Transverse colon (tissue), 4 donors: ENCODE measurements at regions not wholly inside any gene's neighbourhood (a gene's known extent, or its start where the extent isn't known, plus 50 kb on each side); places are given as distances from the start of the nearest gene placed in this dataset.

Source experiments
- DNase-seq: peaks from one replicate; pipeline ENCODE4 v3.0.0-alpha.2; 2019
- H3K27ac ChIP-seq, 4 donors: fragments of 200-600 bp; sonication (generic); 2 replicates each; pipeline ENCODE4 v1.5.1; 2016 to 2018; ENCODE audit warnings: inconsistent platforms in 4 of 4
- H3K27me3 ChIP-seq: fragments of 200-600 bp; sonication (generic); 2 replicates; pipeline ENCODE4 v1.5.1; 2017; ENCODE audit warnings: inconsistent platforms
- H3K36me3 ChIP-seq, 4 donors: fragments of 200-600 bp; sonication (generic); 2 replicates each; pipeline ENCODE4 v1.5.1; 2017 to 2019; ENCODE audit warnings: inconsistent platforms in 4 of 4
- H3K4me1 ChIP-seq, 4 donors: fragments of 200-600 bp; sonication (generic); 2 replicates each; pipeline ENCODE4 v1.5.1; 2017 to 2020; ENCODE audit warnings: inconsistent platforms in 4 of 4
- H3K4me3 ChIP-seq, 4 donors: fragments of 200-600 bp; sonication (generic); 1 replicate in 1 of 4; 2 replicates in 3 of 4; pipeline versions ENCODE4 v1.5.1 to v1.6.1; 2017 to 2019; ENCODE audit warnings: inconsistent platforms in 4 of 4
- H3K9me3 ChIP-seq, 2 donors: fragments of 200-600 bp; sonication (generic); 2 replicates each; pipeline ENCODE4 v1.5.1; 2017 to 2019; ENCODE audit warnings: inconsistent platforms in 2 of 2
- CTCF ChIP-seq, 5 experiments: fragments of 200-600 bp in 3 of 5; fragments of 450-650 bp in 2 of 5; sonication (generic) in 3 of 5; IDR thresholded peaks; 1 replicate in 2 of 5; 2 replicates in 3 of 5; pipeline ENCODE4 v1.5.1; 2016 to 2017; ENCODE audit warnings: antibody characterized with exemption in 5 of 5, inconsistent platforms in 3 of 5, mild to moderate bottlenecking in 2 of 5, moderate library complexity in 1 of 5
- EP300 ChIP-seq: sonication (generic); formaldehyde crosslinking; IDR thresholded peaks from one replicate; pipeline ENCODE4 v1.6.1; 2017; ENCODE audit warnings: antibody characterized with exemption, low read depth
- POLR2A ChIP-seq: fragments of 450-650 bp; IDR thresholded peaks from one replicate; pipeline ENCODE4 v1.6.1; 2016; ENCODE audit warnings: antibody characterized with exemption, mild to moderate bottlenecking, moderate library complexity
- POLR2AphosphoS5 ChIP-seq, 3 donors: sonication (generic); formaldehyde crosslinking; IDR thresholded peaks; one replicate each; pipeline ENCODE4 v1.6.1; 2016; ENCODE audit warnings: antibody characterized with exemption in 3 of 3
- WGBS, 2 donors: methylation state at CpG; one replicate each; pipeline ENCODE4 v1.1.5; 2018; ENCODE audit warnings: low coverage in 1 of 2; 5-methylcytosine and 5-hydroxymethylcytosine counted together
- in situ Hi-C, 4 donors: fragments of 200-750 bp; cut with MboI; loops; one replicate each; pipeline versions ENCODE4 v1.15.0 to v1.15.1; 2017; ENCODE audit warnings: low sequenced_read_pairs in 3 of 4, low pct_ligation_motif_present in 1 of 4, low pct_unique_long_range_greater_than_20kb in 1 of 4
- intact Hi-C: fragments of 100-400 bp; cut with DNase I; formaldehyde crosslinking; loops from one replicate; pipeline ENCODE4 v1.15.1; 2023; ENCODE audit warnings: low total_unique reads
- small RNA-seq, 4 donors: library from RNA; depleted of rRNA; stranded (forward); fragments of <200 nt; gene quantifications; one replicate each; pipeline ENCODE3, GENCODE V24; 2016

- Histone ChIP-seq H3K27me3 (no peaks in the 10 kb centered on the region), H3K27ac (no peak overlapping the region), H3K4me1 (no peaks in the 10 kb centered on the region), H3K9me3 (peaks cover 0 to 7% of the 10 kb centered on the region in 2 donors), H3K36me3 (no peaks in the 10 kb centered on the region), H3K4me3 (no peak overlapping the region)
- 43 to 58% methylated on average over 2 of the region's 2 CpGs for WGBS, 2 donors
- no peak for DNase-seq
- intact Hi-C loops, result no loop called here
- in situ Hi-C loops, result no loop called here
- TF ChIP-seq EP300 (no peak), POLR2A (no peak), CTCF (IDR thresholded peaks at IDR 0.05) (no peak), POLR2AphosphoS5 (IDR thresholded peaks at IDR 0.05) (no peak)
These were observed 53.6 kb upstream of the GYPC start for GRCh38 chr2:126602334-126602733.

Small RNAs in the stretch of these regions (small RNA-seq; reads per million reads assigned to genes)
- gene AC097499.1 (0 reads per million in 4 donors), gene RNU6-259P (0 reads per million in 4 donors)
